ENCODE measurements at regions not wholly inside any gene's neighbourhood (a gene's known extent, or its start where the extent isn't known, plus 50 kb on each side); places are given as distances from the start of the nearest gene placed in this dataset.
"Not testable (repeated sequence)": the region's sequence is repeated elsewhere in the genome, so short reads cannot be mapped to it uniquely, and the experiment has no call there.

- no peak for DNase-seq
Measured at GRCh38 chr2:8587920-8588830, 93.7 kb upstream of the ID2 start.

GRCh38 chr2:8588831-8589191 lies 93.0 kb upstream of the ID2 start:
- DNase-seq: no peak

GRCh38 chr2:8589721-8590120 lies 92.1 kb upstream of the ID2 start:
- no peak for DNase-seq

DNA sequence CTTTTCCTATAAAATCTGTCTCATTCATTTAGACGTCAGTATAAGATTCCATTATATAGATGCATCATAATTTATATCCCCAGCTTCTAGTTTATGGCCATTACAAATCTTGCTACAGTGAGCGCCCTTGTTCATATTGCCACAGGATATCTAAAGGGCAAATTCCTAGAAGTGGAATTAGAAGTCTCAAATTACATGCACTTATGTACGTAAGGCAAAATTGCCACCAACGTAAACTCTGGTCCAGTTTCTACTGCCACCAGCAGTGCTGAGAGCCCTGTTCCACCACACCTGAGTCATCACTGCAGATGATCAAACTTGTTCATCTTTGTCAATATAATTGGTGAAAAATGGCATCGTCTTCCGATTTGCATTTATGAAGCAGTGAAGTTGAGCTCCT lies 90.9 kb upstream of the ID2 start:
- no peak for DNase-seq

DNA sequence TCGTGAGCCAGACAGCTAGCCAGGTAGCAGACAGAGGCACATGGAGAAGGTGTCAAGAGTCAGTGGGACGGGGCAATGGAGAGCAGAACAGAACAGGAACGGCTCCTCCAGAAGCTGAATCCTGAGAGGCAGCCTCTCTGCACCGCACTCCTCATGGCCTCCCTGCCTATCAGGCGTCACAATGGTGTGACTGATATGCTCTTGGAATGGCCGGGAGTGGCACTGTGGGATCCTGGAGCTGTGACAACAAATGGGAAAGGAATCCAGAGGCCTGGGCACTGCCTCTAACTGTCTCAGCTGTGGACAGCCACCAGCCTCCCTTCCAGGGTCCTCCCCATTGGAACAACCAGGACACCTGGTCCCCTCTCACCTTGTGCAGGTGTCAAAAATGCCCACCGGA lies 89.1 kb upstream of the ID2 start:
- no peak for DNase-seq

DNA sequence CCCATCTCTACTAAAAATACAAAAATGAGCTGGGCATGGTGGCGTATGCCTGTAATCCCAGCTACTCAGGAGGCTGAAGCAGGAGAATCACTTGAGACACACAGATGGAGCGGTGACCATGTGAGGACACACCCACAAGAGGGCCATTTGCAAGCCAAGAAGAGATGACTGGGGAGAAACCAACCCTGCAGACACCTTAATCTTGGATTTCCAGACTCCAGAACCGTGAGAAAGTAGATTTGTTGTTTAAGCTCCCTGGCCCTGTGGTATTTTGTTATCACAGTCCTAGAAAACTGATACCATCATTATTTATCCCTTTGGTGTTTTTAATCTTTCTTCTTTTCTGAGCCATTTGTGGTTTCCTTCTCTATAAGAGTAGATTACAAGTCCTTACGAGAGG lies 88.6 kb upstream of the ID2 start:
- no peak for DNase-seq

DNA sequence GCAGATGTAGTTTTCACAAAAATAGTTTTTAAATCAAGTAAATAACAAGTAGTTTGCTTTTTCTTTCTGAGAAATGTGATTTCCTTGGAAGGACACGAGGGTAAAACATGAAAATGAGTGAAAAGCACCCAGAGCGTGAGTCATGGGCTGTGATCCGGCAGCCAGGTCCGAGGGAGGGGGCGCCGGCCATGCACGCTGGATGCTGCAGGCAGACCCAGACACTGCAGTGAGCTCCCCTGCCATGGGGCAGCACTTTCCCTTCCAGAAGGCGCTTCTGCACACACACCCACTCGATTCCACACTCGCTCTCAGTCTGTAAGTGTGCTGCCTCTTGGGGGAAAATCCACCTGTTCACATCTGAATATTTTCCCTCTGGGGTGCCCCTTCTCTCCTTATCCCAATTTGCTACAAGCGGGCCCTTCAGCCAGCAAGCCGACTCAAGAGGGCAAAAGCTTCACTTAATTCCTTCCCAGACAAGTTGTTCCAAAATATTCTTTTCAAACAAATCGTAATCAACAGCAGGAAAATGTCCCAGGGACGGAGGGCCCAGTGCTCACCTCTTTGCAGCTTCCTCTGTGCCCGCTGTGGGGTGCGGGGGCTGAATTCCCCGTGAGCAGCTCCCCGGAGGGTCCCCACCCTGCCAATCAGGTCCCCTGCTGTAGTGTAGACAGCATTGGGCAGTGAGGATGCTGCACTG lies 87.0 kb upstream of the ID2 start:
- DNase-seq: no peak

GRCh38 chr2:8595428-8595805 lies 86.4 kb upstream of the ID2 start:
- DNase-seq: no peak

GRCh38 chr2:8595811-8596600 lies 85.8 kb upstream of the ID2 start:
- no peak for DNase-seq

DNA sequence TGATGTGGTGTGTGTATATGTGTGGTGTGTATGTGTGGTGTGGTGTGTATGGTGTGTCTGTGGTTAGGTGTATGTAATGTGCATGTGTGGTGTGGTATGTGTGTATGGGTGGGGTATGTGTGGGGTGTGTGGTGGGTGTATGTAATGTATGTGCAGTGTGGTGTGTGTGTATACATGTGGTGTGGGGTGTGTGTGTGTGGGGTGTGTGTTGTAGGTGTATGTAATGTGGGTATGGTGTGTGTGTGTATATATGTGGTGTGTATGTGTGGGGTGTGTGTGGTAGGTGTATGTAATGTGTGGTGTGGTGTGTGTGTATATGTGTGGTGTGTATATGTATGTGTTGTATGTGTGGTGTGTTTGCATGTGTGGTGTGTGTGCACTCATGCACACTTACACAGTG lies 84.8 kb upstream of the ID2 start:
- no peak for DNase-seq

- no peak for DNase-seq
Measured at GRCh38 chr2:8597559-8598225, 84.2 kb upstream of the ID2 start.

- DNase-seq: no peak
Measured at GRCh38 chr2:8598295-8599165, 83.3 kb upstream of the ID2 start.

GRCh38 chr2:8599421-8600242 lies 82.2 kb upstream of the ID2 start:
- DNase-seq: no peak

DNA sequence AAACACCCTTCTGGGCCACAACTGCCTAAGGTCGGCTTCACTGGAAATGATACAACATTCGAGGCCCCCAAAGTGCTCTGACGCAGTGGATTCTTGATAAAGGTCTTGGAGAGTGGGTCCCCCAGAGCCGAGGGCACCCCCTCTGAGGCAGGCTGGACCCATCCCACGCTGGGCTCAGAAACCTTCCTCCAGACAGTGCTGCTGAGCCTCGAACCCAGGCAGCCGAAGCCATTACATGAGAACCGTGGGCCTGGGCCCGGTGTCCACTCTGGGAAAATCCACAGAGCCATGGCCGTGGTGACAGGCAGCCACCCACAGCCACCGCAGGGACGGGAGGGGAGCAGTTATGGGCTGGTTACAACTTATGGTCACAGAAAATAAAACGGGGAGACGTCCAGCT lies 81.4 kb upstream of the ID2 start:
- DNase-seq: no peak

- no peak for DNase-seq
Measured at GRCh38 chr2:8602809-8603208, 79.0 kb upstream of the ID2 start.

GRCh38 chr2:8603356-8603755 lies 78.5 kb upstream of the ID2 start:
- not testable (repeated sequence) for DNase-seq

DNA sequence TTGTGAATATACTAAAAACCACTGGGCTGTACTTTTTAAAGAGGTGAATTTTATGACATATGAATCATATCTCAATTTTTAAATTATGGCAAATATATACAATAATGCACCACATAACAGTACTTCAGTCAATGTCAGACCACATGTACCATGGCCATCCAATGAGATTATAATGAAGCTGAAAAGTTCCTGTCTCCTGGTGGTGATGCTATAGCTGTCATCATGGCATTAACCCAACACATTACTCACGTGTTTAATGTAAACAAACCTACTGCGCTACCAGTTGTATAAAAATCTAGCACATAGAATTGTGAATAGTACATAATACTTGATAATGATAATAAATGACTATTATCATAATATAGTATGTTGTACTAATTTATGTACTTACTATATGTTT lies 77.6 kb upstream of the ID2 start:
- no peak for DNase-seq

- DNase-seq: no peak
Measured at GRCh38 chr2:8605351-8606065, 76.3 kb upstream of the ID2 start.

DNA sequence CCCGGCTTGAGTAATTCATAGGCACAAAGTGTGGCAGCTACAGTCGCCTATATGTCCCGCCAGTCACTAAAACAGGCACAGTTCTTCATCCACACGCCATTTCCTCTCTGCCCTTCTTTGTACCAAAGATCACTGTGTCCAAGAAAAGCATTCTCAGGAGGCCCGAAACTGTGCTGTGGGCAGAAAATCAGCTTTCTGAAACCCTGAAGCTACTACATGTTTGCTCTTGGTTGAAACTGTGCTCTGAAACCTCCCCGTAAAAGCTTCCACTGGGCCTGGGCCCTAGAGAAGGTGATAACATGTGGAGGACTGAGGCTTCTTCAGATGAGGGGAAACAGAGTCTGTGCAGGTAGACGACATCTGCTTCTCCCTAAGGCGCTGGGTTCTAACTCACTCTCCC lies 75.6 kb upstream of the ID2 start:
- DNase-seq: no peak

All from activated T-cell treated with anti-CD3 and anti-CD28 coated beads, Interleukin-2, amount 50 U/mL, for 1 hour (primary cell).